GM11168 (cell line): ENCODE measurements at regions not wholly inside any gene's neighbourhood (a gene's known extent, or its start where the extent isn't known, plus 50 kb on each side); places are given as distances from the start of the nearest gene placed in this dataset.

ENCODE experiments used
- in situ Hi-C: fragments of 300-500 bp; cut with MboI; formaldehyde crosslinking; loops from one replicate; pipeline ENCODE4 v1.12.0; 2022; ENCODE audit warnings: low sequenced_read_pairs; ENCODE audit not compliant: unreplicated experiment

DNA sequence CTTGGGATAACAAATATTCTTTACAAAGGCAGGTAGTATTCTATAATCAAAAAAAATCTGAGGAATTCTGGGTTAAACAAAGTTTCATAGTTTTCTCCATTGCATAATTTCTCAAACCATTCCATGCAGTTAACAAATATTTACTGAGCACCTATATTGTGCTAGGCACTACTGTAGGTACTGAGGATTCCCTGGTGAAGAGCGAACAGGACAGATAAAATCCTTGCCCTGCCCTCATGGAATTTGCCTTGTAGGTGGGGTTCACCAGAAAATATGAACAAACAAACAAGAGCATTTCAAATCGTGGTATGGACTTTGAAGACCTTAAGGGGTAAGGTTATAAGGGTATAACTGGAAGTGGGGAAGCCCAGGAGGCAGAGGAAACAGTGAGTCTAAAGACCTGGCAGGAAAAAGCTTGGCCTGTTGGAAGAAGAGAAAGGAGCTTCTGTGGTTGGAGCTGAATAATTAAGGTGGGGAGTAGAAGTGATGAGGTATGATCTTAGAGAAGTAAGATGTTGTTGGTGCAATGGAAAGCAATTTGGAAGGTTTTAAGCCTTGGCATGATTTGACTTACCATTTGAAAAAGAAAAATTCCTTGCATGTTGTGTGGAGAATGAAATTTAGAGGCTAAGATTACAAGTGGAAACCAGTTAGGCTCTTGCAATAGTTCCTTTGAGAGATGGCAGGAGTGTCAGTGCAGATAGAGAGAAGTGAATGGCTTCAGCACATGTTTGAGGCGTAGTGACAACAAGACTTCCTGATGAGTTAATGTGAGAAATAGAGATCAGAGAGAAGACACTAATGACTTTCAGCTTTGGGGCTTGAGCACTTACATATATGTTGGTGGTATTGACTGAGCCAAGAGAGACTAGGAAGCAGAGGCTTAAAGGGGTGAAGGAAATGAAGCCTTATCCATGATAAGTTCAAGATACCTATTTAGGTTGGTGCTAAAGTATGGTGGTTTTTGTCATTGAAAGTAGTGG is 55.7 kb upstream of the PICALM start:
- in situ Hi-C loops, result no loop called here

DNA sequence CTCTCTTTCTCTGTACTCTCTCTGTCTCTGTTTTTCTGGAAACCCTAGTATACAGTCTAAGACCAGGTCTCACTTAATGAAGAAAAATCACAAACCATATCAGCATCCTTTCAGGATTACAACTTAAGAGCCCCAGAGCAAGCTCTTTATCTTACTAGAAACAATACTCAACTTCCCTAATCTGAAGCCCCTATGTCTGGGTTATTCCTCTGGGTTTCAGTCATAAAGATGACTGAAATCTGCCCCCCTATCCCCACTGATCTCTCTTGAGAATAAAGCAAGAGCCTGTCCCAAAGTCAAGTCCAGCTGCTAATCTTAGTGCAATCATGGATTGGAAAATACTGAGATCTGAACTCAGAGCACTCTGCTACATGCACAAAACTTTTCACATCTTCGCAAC is 53.9 kb upstream of the PICALM start:
- in situ Hi-C loops, result no loop called here

DNA sequence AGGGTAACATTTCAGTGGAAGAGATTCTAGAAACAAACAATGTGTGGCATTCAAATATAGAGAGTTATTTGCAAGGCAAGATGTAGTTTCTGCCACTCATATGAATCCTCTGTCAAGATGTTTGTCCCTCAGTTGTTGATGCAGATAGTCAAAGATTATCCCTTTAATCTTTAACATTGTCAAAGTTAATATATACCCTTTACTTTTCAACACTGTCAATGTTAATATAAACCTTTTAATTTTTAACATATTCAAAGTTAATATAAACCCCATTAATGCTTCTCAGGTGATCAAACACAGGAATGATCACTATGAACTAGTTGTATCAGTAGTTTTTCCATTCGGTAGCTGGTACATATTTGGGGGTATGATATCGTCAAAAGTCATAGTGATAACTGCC is 51.9 kb upstream of the PICALM start:
- in situ Hi-C loops, result no loop called here

GRCh38 chr11:86119906-86120305 is 51.0 kb upstream of the PICALM start:
- in situ Hi-C loops, result no loop called here

- in situ Hi-C loops, result no loop called here
Observed at GRCh38 chr11:86119077-86119476, 50.2 kb upstream of the PICALM start.
